SU-DHL-6 (cell line): ENCODE measurements at regions not wholly inside any gene's neighbourhood (a gene's known extent, or its start where the extent isn't known, plus 50 kb on each side); places are given as distances from the start of the nearest gene placed in this dataset.

Source experiments
- H2AFZ ChIP-seq: fragments of 200-600 bp; sonication (generic); 2 replicates; pipeline ENCODE4 v1.6.1; 2014; ENCODE audit warnings: low read depth, mild to moderate bottlenecking, moderate library complexity, mixed read lengths, antibody characterized with exemption, low read length; ENCODE audit not compliant: severe bottlenecking
- H3F3A ChIP-seq: fragments of 200-600 bp; shearing (Covaris generic); 2 replicates; pipeline ENCODE4 v1.6.0; 2016; ENCODE audit warnings: antibody characterized with exemption, mild to moderate bottlenecking; ENCODE audit not compliant: insufficient read depth
- H3K27ac ChIP-seq: fragments of 200-600 bp; sonication (generic); 2 replicates; pipeline ENCODE4 v1.5.1; 2016; ENCODE audit warnings: low read depth, mild to moderate bottlenecking, low read length, moderate library complexity, mixed read lengths
- H3K27me3 ChIP-seq: fragments of 200-600 bp; sonication (generic), shearing (Covaris generic); 2 replicates; pipeline ENCODE4 v1.6.0; 2014; ENCODE audit warnings: mild to moderate bottlenecking, low read length
- H3K36me3 ChIP-seq: fragments of 200-600 bp; sonication (generic); 2 replicates; pipeline ENCODE4 v1.6.1; 2014; ENCODE audit warnings: mild to moderate bottlenecking, low read length, mixed read lengths
- H3K4me2 ChIP-seq: fragments of 300-600, 200-600 bp; shearing (Covaris generic), sonication (generic); 2 replicates; pipeline ENCODE4 v1.6.0; 2014; ENCODE audit warnings: low read length, low read depth, mild to moderate bottlenecking; ENCODE audit not compliant: poor library complexity, severe bottlenecking
- H3K4me3 ChIP-seq: fragments of 200-600 bp; sonication (generic); 2 replicates; pipeline ENCODE4 v1.5.1; 2014; ENCODE audit warnings: antibody characterized with exemption, low read length, mild to moderate bottlenecking, mixed read lengths; ENCODE audit not compliant: insufficient read depth, poor library complexity, severe bottlenecking
- H3K79me2 ChIP-seq: fragments of 200-600 bp; sonication (generic); 2 replicates; pipeline ENCODE4 v1.6.1; 2014; ENCODE audit warnings: mild to moderate bottlenecking, low read length, moderate library complexity; ENCODE audit not compliant: insufficient read depth
- H3K9ac ChIP-seq: fragments of 200-600 bp; sonication (generic); 2 replicates; pipeline ENCODE4 v1.7.0; 2014; ENCODE audit warnings: mild to moderate bottlenecking, low read length
- H3K9me2 ChIP-seq: fragments of 200-600 bp; sonication (generic); replicated peaks from 2 replicates; pipeline ENCODE4 v1.6.1; 2014; ENCODE audit warnings: low read length; ENCODE audit not compliant: insufficient read depth
- H3K9me3 ChIP-seq: fragments of 200-600 bp; sonication (generic); 2 replicates; pipeline ENCODE4 v1.6.1; 2014; ENCODE audit warnings: low read length, mixed read lengths; ENCODE audit not compliant: insufficient read depth
- H4K20me1 ChIP-seq: fragments of 200-600 bp; sonication (generic); 2 replicates; pipeline ENCODE4 v1.6.1; 2014; ENCODE audit warnings: low read depth, mild to moderate bottlenecking, antibody characterized with exemption, low read length, moderate library complexity, mixed read lengths
- EZH2phosphoT487 ChIP-seq: fragments of 200-600 bp; sonication (generic), shearing (Covaris generic); conservative IDR thresholded peaks from 2 replicates; pipeline ENCODE4 v1.6.1; 2018; ENCODE audit warnings: mild to moderate bottlenecking, antibody characterized with exemption, low read length, moderate library complexity, mixed read lengths
- TF ChIP-seq, protein P1 (sequence below): fragments of 200-600 bp; sonication (generic); IDR thresholded peaks from one replicate; pipeline ENCODE4 v1.5.1; 2017; ENCODE audit warnings: antibody characterized with exemption, mild to moderate bottlenecking, low read length, moderate library complexity; ENCODE audit not compliant: insufficient read depth, poor library complexity, severe bottlenecking

DNA sequence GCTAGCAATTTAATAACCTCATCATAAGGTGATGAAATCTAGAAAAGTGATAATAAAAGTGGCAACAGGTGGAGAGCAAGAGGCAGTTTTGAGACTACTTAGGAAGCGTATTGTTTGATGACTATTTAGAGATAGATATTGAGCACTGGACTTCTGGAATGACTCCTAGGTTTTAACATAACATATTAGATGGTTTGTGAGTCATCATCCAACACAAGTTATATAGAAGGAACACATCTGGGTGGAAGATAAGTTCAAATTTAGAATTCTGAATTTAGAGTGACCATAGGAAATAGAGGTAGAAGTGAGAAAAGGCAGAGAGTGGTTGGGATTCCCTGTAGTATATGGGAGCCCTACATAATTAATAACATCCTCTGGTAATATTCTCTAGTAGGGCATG is 282.8 kb upstream of the ALCAM start:
- no peaks in the 10 kb centered on the region for H4K20me1 ChIP-seq
- H3K4me3 ChIP-seq: no peak overlapping the region
- H3K4me2 ChIP-seq: no peak overlapping the region
- no peak overlapping the region for H3K27ac ChIP-seq
- H3K36me3 ChIP-seq: no peaks in the 10 kb centered on the region
- no peaks in the 10 kb centered on the region for H3K9me2 ChIP-seq
- no peaks in the 10 kb centered on the region for H3K27me3 ChIP-seq
- no peak overlapping the region for H2AFZ ChIP-seq
- H3F3A ChIP-seq: no peaks in the 10 kb centered on the region
- TF ChIP-seq, protein P1, sequence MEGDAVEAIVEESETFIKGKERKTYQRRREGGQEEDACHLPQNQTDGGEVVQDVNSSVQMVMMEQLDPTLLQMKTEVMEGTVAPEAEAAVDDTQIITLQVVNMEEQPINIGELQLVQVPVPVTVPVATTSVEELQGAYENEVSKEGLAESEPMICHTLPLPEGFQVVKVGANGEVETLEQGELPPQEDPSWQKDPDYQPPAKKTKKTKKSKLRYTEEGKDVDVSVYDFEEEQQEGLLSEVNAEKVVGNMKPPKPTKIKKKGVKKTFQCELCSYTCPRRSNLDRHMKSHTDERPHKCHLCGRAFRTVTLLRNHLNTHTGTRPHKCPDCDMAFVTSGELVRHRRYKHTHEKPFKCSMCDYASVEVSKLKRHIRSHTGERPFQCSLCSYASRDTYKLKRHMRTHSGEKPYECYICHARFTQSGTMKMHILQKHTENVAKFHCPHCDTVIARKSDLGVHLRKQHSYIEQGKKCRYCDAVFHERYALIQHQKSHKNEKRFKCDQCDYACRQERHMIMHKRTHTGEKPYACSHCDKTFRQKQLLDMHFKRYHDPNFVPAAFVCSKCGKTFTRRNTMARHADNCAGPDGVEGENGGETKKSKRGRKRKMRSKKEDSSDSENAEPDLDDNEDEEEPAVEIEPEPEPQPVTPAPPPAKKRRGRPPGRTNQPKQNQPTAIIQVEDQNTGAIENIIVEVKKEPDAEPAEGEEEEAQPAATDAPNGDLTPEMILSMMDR: no peak
- no peak for TF ChIP-seq EZH2phosphoT487
- H3K9ac ChIP-seq: no peak overlapping the region
- H3K79me2 ChIP-seq: no peaks in the 10 kb centered on the region
- H3K9me3 ChIP-seq: no peaks in the 10 kb centered on the region

DNA sequence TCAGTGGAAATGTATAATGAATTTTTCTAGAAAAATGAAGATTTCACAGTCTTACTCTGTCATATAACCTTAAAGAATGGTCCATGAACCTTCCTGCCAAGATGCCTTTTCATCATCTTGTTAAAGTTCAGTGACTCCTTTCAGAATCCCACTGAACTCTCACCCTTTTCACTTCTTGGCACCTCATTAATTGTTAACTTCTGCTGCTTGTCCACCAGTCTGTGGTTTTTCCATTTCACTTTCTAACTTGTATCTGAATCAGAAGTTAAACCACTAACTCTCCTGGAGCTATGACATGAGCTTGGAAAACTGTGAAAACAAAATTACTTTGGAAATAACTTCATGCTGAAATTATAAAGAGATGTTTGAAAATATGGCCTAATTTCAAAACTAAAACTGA is 281.2 kb upstream of the ALCAM start:
- no peaks in the 10 kb centered on the region for H3K9me3 ChIP-seq
- no peaks in the 10 kb centered on the region for H3K27me3 ChIP-seq
- H3K27ac ChIP-seq: no peak overlapping the region
- H4K20me1 ChIP-seq: no peaks in the 10 kb centered on the region
- no peaks in the 10 kb centered on the region for H3K36me3 ChIP-seq
- no peak overlapping the region for H3K4me2 ChIP-seq
- H3K4me3 ChIP-seq: no peak overlapping the region
- no peaks in the 10 kb centered on the region for H3K9me2 ChIP-seq
- no peaks in the 10 kb centered on the region for H3K79me2 ChIP-seq
- H3K9ac ChIP-seq: no peak overlapping the region
- TF ChIP-seq, protein P1: no peak
- TF ChIP-seq EZH2phosphoT487: no peak
- no peak overlapping the region for H2AFZ ChIP-seq
- no peaks in the 10 kb centered on the region for H3F3A ChIP-seq

DNA sequence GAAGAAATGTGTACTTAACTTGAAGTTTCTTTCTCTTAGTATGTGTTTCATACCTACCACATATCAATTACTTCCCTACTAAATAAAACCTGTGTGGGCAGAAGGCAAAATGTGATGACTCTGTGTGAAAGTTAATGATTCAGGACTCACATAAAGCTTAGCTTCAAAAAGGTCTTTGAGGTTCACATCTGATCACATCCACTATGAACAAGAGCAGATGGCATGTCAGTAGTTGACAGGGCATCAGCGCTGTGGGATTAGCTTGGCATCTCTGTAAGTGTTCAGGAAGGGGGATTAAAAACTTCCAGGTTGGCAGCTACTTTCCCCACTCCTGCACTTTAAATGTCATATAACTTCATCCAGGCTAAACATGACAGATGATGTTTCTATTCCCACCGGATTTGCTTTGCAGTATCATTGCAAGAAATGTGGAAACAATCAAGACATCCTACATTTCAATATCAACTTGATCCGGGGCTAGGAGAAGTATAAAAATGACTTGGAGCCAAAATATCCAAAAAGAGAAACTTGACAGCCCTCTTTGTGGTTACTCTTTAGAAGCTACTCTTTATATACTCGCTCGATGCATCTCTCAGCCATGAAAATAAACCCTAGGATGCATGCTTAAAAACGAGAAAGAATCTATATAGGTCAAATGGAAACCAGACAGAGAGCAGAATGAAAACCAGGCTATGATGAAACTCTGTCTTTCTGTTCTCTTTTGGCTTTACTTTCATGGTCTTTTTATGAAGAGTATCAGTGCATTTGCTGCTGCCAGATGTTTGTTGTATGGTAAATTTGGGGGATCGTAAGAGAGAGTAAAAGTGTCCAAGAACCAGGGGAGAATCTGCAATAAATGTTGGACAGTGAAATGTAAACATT is 273.1 kb upstream of the ALCAM start:
- Histone ChIP-seq H4K20me1 (no peaks in the 10 kb centered on the region), H2AFZ (no peak overlapping the region), H3K79me2 (no peaks in the 10 kb centered on the region), H3K4me3 (no peak overlapping the region), H3K36me3 (no peaks in the 10 kb centered on the region), H3K27me3 (no peaks in the 10 kb centered on the region), H3F3A (no peaks in the 10 kb centered on the region), H3K9me3 (no peaks in the 10 kb centered on the region), H3K4me2 (no peak overlapping the region), H3K9me2 (no peaks in the 10 kb centered on the region), H3K27ac (no peak overlapping the region), H3K9ac (no peak overlapping the region)
- TF ChIP-seq EZH2phosphoT487: no peak
- TF ChIP-seq, protein P1: no peak
